OCI-LY3 (cell line): ENCODE measurements at regions not wholly inside any gene's neighbourhood (a gene's known extent, or its start where the extent isn't known, plus 50 kb on each side); places are given as distances from the start of the nearest gene placed in this dataset.

Experiments
- H2AFZ ChIP-seq: fragments of 200-600, 300-600 bp; shearing (Covaris generic); 2 replicates; pipeline ENCODE4 v1.6.0; 2014; ENCODE audit warnings: antibody characterized with exemption, low read depth, low read length
- H3K27ac ChIP-seq: fragments of 200-600, 300-600 bp; sonication (generic); 2 replicates; pipeline ENCODE4 v1.5.1; 2014; ENCODE audit warnings: mild to moderate bottlenecking, low read length, moderate library complexity, mixed read lengths
- H3K27me3 ChIP-seq: fragments of 200-600, 300-600 bp; sonication (generic); 2 replicates; pipeline ENCODE4 v1.6.1; 2014; ENCODE audit warnings: low read depth, low read length, mixed read lengths
- H3K36me3 ChIP-seq: fragments of 200-600, 300-600 bp; sonication (generic); replicated peaks from 2 replicates; pipeline ENCODE3; 2014; ENCODE audit warnings: low read depth, low read length, mixed read lengths
- H3K4me1 ChIP-seq: fragments of 300-600, 200-600 bp; sonication (generic); 2 replicates; pipeline ENCODE4 v1.6.1; 2014; ENCODE audit warnings: low read length, mixed read lengths
- H3K4me2 ChIP-seq: fragments of 200-600, 300-600 bp; sonication (generic); 2 replicates; pipeline ENCODE4 v1.6.1; 2014; ENCODE audit warnings: low read length, mixed read lengths
- H3K4me3 ChIP-seq: fragments of 300-600, 200-600 bp; sonication (generic); 2 replicates; pipeline ENCODE4 v1.5.1; 2014; ENCODE audit warnings: antibody characterized with exemption, mild to moderate bottlenecking, low read length, moderate library complexity
- H3K79me2 ChIP-seq: fragments of 300-600, 200-600 bp; shearing (Covaris generic); 2 replicates; pipeline ENCODE4 v1.6.1; 2014; ENCODE audit warnings: mild to moderate bottlenecking, low read length, mixed read lengths
- H3K9ac ChIP-seq: fragments of 300-600, 200-600 bp; shearing (Covaris generic); 2 replicates; pipeline ENCODE4 v1.6.0; 2014; ENCODE audit warnings: mild to moderate bottlenecking, low read length, moderate library complexity
- H3K9me3 ChIP-seq: fragments of 200-600, 300-600 bp; shearing (Covaris generic); 2 replicates; pipeline ENCODE4 v1.6.1; 2014; ENCODE audit warnings: low read length, mixed read lengths; ENCODE audit not compliant: insufficient read depth
- H4K20me1 ChIP-seq: fragments of 200-600, 300-600 bp; sonication (generic); 2 replicates; pipeline ENCODE4 v1.6.1; 2016; ENCODE audit warnings: low read length, mixed read lengths; ENCODE audit not compliant: insufficient read depth
- EZH2phosphoT487 ChIP-seq: fragments of 200-600 bp; shearing (Covaris generic); IDR thresholded peaks from 2 replicates; pipeline ENCODE4 v1.6.1; 2018; ENCODE audit warnings: antibody characterized with exemption, mixed run types, low read depth
- TF ChIP-seq, protein P1 (sequence below): fragments of 200-600, 300-600 bp; sonication (generic); IDR thresholded peaks from 2 replicates; pipeline ENCODE4 v1.5.1; 2014; ENCODE audit warnings: antibody characterized with exemption, low read length, low read depth

GRCh38 chrX:42087960-42088359, 164.6 kb upstream of the CASK start:
- TF ChIP-seq, protein P1, sequence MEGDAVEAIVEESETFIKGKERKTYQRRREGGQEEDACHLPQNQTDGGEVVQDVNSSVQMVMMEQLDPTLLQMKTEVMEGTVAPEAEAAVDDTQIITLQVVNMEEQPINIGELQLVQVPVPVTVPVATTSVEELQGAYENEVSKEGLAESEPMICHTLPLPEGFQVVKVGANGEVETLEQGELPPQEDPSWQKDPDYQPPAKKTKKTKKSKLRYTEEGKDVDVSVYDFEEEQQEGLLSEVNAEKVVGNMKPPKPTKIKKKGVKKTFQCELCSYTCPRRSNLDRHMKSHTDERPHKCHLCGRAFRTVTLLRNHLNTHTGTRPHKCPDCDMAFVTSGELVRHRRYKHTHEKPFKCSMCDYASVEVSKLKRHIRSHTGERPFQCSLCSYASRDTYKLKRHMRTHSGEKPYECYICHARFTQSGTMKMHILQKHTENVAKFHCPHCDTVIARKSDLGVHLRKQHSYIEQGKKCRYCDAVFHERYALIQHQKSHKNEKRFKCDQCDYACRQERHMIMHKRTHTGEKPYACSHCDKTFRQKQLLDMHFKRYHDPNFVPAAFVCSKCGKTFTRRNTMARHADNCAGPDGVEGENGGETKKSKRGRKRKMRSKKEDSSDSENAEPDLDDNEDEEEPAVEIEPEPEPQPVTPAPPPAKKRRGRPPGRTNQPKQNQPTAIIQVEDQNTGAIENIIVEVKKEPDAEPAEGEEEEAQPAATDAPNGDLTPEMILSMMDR = no peak
- no peak for TF ChIP-seq EZH2phosphoT487
- H3K9ac ChIP-seq = no peak overlapping the region
- H3K79me2 ChIP-seq = no peaks in the 10 kb centered on the region
- no peak overlapping the region for H3K27ac ChIP-seq
- no peaks in the 10 kb centered on the region for H3K9me3 ChIP-seq
- H3K36me3 ChIP-seq = no peaks in the 10 kb centered on the region
- H3K27me3 ChIP-seq = no peaks in the 10 kb centered on the region
- no peak overlapping the region for H2AFZ ChIP-seq
- no peaks in the 10 kb centered on the region for H3K4me1 ChIP-seq
- no peak overlapping the region for H3K4me2 ChIP-seq
- no peak overlapping the region for H3K4me3 ChIP-seq
- H4K20me1 ChIP-seq = no peaks in the 10 kb centered on the region

DNA sequence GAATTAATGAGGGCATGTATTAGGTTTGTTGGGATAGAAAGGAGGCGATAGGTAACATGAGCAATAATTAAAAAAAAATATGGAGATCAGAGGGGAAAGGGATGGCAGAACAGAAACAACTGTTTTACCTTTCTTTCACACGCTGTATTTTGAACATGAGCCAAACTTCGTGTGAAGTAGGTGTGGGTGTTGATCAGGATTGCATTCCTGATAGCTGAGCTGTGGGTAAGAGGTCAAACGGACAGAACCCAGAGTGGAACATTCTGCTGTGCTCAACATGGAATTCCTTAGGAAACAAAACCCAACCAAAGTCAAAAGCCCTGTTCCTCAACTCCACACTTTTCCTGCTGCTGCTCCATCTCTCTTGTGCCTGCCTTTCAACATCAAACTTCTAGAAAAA, 162.5 kb upstream of the CASK start:
- no peaks in the 10 kb centered on the region for H3K36me3 ChIP-seq
- no peak overlapping the region for H3K4me2 ChIP-seq
- H3K4me1 ChIP-seq = no peaks in the 10 kb centered on the region
- no peaks in the 10 kb centered on the region for H3K79me2 ChIP-seq
- H3K27ac ChIP-seq = no peak overlapping the region
- no peak overlapping the region for H3K4me3 ChIP-seq
- H3K9me3 ChIP-seq = no peaks in the 10 kb centered on the region
- H4K20me1 ChIP-seq = no peaks in the 10 kb centered on the region
- no peaks in the 10 kb centered on the region for H3K27me3 ChIP-seq
- H2AFZ ChIP-seq = no peak overlapping the region
- TF ChIP-seq, protein P1 = no peak
- TF ChIP-seq EZH2phosphoT487 = no peak
- no peak overlapping the region for H3K9ac ChIP-seq

GRCh38 chrX:42079968-42080367, 156.6 kb upstream of the CASK start:
- TF ChIP-seq, protein P1 = no peak
- TF ChIP-seq EZH2phosphoT487 = no peak
- Histone ChIP-seq H2AFZ (no peak overlapping the region), H3K4me1 (no peaks in the 10 kb centered on the region), H3K9ac (no peak overlapping the region), H3K27me3 (no peaks in the 10 kb centered on the region), H3K79me2 (no peaks in the 10 kb centered on the region), H3K4me2 (no peak overlapping the region), H3K9me3 (no peaks in the 10 kb centered on the region), H3K36me3 (no peaks in the 10 kb centered on the region), H3K27ac (no peak overlapping the region), H3K4me3 (no peak overlapping the region), H4K20me1 (no peaks in the 10 kb centered on the region)

- no peak overlapping the region for H2AFZ ChIP-seq
Observed at GRCh38 chrX:42077675-42078074, 154.3 kb upstream of the CASK start.

More at GRCh38 chrX:42077675-42078074, 154.3 kb upstream of the CASK start:
- Histone ChIP-seq H3K4me2 (no peak overlapping the region), H3K27me3 (no peaks in the 10 kb centered on the region), H3K9me3 (no peaks in the 10 kb centered on the region), H3K9ac (no peak overlapping the region), H3K36me3 (no peaks in the 10 kb centered on the region), H3K4me3 (no peak overlapping the region), H4K20me1 (no peaks in the 10 kb centered on the region), H3K4me1 (no peaks in the 10 kb centered on the region), H3K27ac (no peak overlapping the region), H3K79me2 (no peaks in the 10 kb centered on the region)
- TF ChIP-seq, protein P1 = no peak
- no peak for TF ChIP-seq EZH2phosphoT487
